ENCODE measurements at regions not wholly inside any gene's neighbourhood (a gene's known extent, or its start where the extent isn't known, plus 50 kb on each side); places are given as distances from the start of the nearest gene placed in this dataset.

DNA sequence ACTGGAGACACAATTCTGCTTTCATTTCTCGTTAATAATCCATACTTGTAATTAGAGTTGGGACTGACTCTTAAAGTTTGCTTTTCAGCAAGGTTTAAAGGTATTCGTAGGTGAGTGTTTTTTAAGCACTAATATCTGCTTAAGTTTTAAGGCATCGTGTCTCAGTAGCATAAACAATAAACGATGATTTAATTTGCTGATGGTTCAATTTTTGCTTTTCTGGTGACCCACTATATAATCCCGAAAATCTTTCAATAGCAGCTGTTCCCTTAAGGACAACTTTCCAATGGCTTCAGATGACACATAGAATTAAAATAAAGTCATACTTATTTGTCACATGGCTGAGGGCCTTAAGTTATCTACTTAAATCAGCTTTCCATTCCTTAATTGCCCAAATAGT, 859.5 kb upstream of the SOX11 start:
- WGBS, result 94% methylated on average over 5 of the region's 5 CpGs
- intact Hi-C loops (cut with DNase I), result no loop called here
- TF ChIP-seq, protein P1, sequence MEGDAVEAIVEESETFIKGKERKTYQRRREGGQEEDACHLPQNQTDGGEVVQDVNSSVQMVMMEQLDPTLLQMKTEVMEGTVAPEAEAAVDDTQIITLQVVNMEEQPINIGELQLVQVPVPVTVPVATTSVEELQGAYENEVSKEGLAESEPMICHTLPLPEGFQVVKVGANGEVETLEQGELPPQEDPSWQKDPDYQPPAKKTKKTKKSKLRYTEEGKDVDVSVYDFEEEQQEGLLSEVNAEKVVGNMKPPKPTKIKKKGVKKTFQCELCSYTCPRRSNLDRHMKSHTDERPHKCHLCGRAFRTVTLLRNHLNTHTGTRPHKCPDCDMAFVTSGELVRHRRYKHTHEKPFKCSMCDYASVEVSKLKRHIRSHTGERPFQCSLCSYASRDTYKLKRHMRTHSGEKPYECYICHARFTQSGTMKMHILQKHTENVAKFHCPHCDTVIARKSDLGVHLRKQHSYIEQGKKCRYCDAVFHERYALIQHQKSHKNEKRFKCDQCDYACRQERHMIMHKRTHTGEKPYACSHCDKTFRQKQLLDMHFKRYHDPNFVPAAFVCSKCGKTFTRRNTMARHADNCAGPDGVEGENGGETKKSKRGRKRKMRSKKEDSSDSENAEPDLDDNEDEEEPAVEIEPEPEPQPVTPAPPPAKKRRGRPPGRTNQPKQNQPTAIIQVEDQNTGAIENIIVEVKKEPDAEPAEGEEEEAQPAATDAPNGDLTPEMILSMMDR (IDR thresholded peaks at IDR 0.05), result no peak
- TF ChIP-seq POLR2A (IDR thresholded peaks at IDR 0.05; ENCODE audit: low read depth) (no peak), POLR2AphosphoS5 (IDR thresholded peaks at IDR 0.05) (no peak), EP300 (IDR thresholded peaks at IDR 0.05) (no peak)

DNA sequence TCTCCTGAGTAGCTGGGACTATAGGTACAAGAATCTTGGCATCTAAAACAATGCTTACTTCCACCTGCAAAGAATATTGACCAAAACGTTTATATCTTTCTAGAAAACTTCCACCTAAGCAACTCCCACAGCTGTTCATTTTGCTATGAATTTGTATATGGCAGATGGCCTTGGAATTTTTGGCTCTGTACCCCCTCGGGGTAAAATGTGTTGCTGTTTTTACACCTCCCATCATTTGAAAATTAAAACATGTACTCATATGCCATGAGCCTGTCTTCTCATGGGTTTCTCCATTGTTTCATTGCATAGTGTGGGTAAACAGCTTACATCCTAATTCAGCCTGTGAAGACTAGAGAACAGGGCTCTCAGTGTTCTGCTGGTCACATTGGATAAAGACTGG, 853.6 kb upstream of the SOX11 start:
- intact Hi-C loops (cut with DNase I), result no loop called here
- no peaks in the 10 kb centered on the region for H3K9me3 ChIP-seq
- peak; percentile 42 for DNase-seq (ENCODE audit: extremely low spot score)
- no peaks in the 10 kb centered on the region for H3K36me3 ChIP-seq
- TF ChIP-seq POLR2A (IDR thresholded peaks at IDR 0.05; ENCODE audit: low read depth) (no peak), EP300 (IDR thresholded peaks at IDR 0.05) (no peak), POLR2AphosphoS5 (IDR thresholded peaks at IDR 0.05) (no peak)
- TF ChIP-seq, protein P1 (IDR thresholded peaks at IDR 0.05), result no peak
- no peaks in the 10 kb centered on the region for H3K27me3 ChIP-seq
- H3K4me1 ChIP-seq, result no peaks in the 10 kb centered on the region
- no peak overlapping the region for H3K27ac ChIP-seq (replicated peaks in 1 of 4)
- 75% methylated on average over 2 of the region's 2 CpGs for WGBS
- no peak overlapping the region for H3K4me3 ChIP-seq

More for the DNA sequence above, 859.5 kb upstream of the SOX11 start:
- no peaks in the 10 kb centered on the region for H3K4me1 ChIP-seq
- H3K27me3 ChIP-seq, result no peaks in the 10 kb centered on the region
- no peak for DNase-seq (ENCODE audit: extremely low spot score)
- H3K36me3 ChIP-seq, result no peaks in the 10 kb centered on the region
- H3K27ac ChIP-seq (replicated peaks in 1 of 4), result no peak overlapping the region
- H3K4me3 ChIP-seq, result no peak overlapping the region
- no peaks in the 10 kb centered on the region for H3K9me3 ChIP-seq

DNA sequence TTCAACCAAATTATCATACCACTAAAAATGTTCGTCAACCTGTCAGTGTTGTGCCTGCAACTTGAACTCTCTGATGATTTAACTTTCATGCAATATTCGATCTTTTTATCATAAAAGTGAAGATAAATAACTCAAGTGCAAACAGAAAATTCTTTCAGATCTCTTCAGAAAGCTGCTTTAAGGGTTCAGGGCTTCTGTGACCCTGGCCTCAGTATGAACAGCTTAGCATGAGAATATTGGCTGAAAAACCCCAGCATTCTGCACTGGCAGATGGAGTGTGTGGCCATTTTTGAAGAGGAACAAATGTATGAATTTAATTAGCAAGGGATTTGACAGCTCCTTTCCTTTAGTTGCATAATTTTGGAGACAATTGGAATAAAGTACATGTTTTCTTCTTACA, 851.4 kb upstream of the SOX11 start:
- H3K4me1 ChIP-seq, result no peaks in the 10 kb centered on the region
- no peaks in the 10 kb centered on the region for H3K36me3 ChIP-seq
- no peaks in the 10 kb centered on the region for H3K27me3 ChIP-seq
- H3K4me3 ChIP-seq, result no peak overlapping the region
- WGBS, result 62% methylated on average over 2 of the region's 2 CpGs
- no peaks in the 10 kb centered on the region for H3K9me3 ChIP-seq
- TF ChIP-seq POLR2AphosphoS5 (IDR thresholded peaks at IDR 0.05) (no peak), POLR2A (IDR thresholded peaks at IDR 0.05; ENCODE audit: low read depth) (no peak), EP300 (IDR thresholded peaks at IDR 0.05) (no peak)
- TF ChIP-seq, protein P1 (IDR thresholded peaks at IDR 0.05), result no peak
- intact Hi-C loops (cut with DNase I), result no loop called here
- no peak for DNase-seq (ENCODE audit: extremely low spot score)
- H3K27ac ChIP-seq (replicated peaks in 1 of 4), result no peak overlapping the region

DNA sequence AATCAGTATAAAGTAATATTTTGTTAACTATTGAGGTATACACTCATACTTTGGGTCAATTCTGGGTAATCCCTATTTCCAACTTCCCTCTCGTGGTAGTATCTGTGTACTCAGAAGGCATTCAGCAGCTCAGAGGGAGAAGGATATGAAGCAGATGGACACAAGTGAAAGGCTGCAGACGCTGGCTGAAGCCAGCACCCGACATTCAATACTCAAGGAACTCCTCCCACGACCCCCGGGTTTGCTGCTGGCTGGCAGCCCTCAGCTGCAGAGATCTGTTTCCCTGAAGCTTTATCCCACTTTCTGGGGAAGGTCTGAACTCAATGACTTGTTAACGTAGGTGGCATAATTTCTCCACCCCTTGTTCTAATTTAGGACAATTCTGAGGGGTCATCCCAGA, 847.3 kb upstream of the SOX11 start:
- Histone ChIP-seq H3K4me3 (no peak overlapping the region), H3K9me3 (no peaks in the 10 kb centered on the region), H3K27ac (replicated peaks in 1 of 4) (no peak overlapping the region), H3K4me1 (no peaks in the 10 kb centered on the region), H3K36me3 (no peaks in the 10 kb centered on the region), H3K27me3 (no peaks in the 10 kb centered on the region)
- WGBS, result 37% methylated on average over 4 of the region's 6 CpGs
- peak; percentile 29 for DNase-seq (ENCODE audit: extremely low spot score)
- TF ChIP-seq, protein P1 (IDR thresholded peaks at IDR 0.05), result no peak
- intact Hi-C loops (cut with DNase I), result no loop called here

DNA sequence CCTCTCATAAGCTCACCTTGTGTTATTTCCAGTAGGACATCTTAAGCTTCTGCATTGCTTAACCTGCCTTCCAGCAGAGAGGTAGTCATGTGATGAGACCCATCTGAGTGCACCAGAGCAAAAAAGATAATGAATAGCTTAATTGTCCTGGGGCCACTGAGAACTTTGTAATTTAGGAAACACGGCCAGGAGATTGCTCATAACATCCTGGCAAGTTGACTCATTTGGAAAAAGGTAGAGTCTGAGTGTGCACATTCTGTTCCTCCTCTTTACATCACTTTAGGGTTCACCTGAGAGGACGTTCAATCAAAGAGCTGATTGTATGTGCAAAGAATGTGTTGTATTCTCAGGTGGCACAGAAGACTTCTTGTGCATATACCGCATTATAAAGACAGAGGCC, 830.2 kb upstream of the SOX11 start:
- H3K27ac ChIP-seq (replicated peaks in 1 of 4), result no peak overlapping the region
- 84% methylated on average over 3 of the region's 3 CpGs for WGBS
- DNase-seq (ENCODE audit: extremely low spot score), result no peak
- no peak overlapping the region for H3K4me3 ChIP-seq
- no peaks in the 10 kb centered on the region for H3K9me3 ChIP-seq
- intact Hi-C loops (cut with DNase I), result no loop called here
- no peaks in the 10 kb centered on the region for H3K27me3 ChIP-seq
- no peaks in the 10 kb centered on the region for H3K36me3 ChIP-seq
- no peak for TF ChIP-seq EP300 (IDR thresholded peaks at IDR 0.05)
- TF ChIP-seq POLR2A (IDR thresholded peaks at IDR 0.05; ENCODE audit: low read depth), result no peak
- no peak for TF ChIP-seq POLR2AphosphoS5 (IDR thresholded peaks at IDR 0.05)
- TF ChIP-seq, protein P1 (IDR thresholded peaks at IDR 0.05), result no peak
- H3K4me1 ChIP-seq, result no peaks in the 10 kb centered on the region
